HG03139 (cell line): ENCODE measurements at regions not wholly inside any gene's neighbourhood (a gene's known extent, or its start where the extent isn't known, plus 50 kb on each side); places are given as distances from the start of the nearest gene placed in this dataset.
"Not testable (repeated sequence)": the region's sequence is repeated elsewhere in the genome, so short reads cannot be mapped to it uniquely, and the experiment has no call there.

Experiments used
- ATAC-seq: cut with Tn5 transposase; IDR thresholded peaks from one replicate; pipeline ENCODE4 v1.9.1; 2021; ENCODE audit not compliant: unreplicated experiment

GRCh38 chr4:17436047-17436749 is 75.7 kb downstream of the QDPR start:
- ATAC-seq: not testable (repeated sequence)

GRCh38 chr4:17433827-17434226 is 78.1 kb downstream of the QDPR start:
- ATAC-seq: no peak

- no peak for ATAC-seq
Measured at GRCh38 chr4:17427991-17428390, 83.9 kb downstream of the QDPR start.

- no peak for ATAC-seq
Measured at GRCh38 chr4:17426222-17426621, 85.7 kb downstream of the QDPR start.

- ATAC-seq: no peak
Measured at GRCh38 chr4:17418010-17418409, 93.9 kb downstream of the QDPR start.

- no peak for ATAC-seq
Measured at GRCh38 chr4:17414392-17414791, 97.5 kb downstream of the QDPR start.

GRCh38 chr4:17400686-17401085 is 111.2 kb downstream of the QDPR start:
- ATAC-seq: no peak

GRCh38 chr4:17398805-17399204 is 113.1 kb downstream of the QDPR start:
- ATAC-seq: no peak

GRCh38 chr4:17398035-17398434 is 113.9 kb downstream of the QDPR start:
- no peak for ATAC-seq

GRCh38 chr4:17397611-17398010 is 114.3 kb downstream of the QDPR start:
- no peak for ATAC-seq

GRCh38 chr4:17385403-17385802 is 126.5 kb downstream of the QDPR start:
- no peak for ATAC-seq

GRCh38 chr4:17380347-17380746 is 131.5 kb downstream of the QDPR start:
- ATAC-seq: no peak

GRCh38 chr4:17376205-17376604 is 135.7 kb downstream of the QDPR start:
- ATAC-seq: no peak

- no peak for ATAC-seq
Measured at GRCh38 chr4:17373666-17374065, 138.2 kb downstream of the QDPR start.

- no peak for ATAC-seq
Measured at GRCh38 chr4:17370818-17371217, 141.1 kb downstream of the QDPR start.

- no peak for ATAC-seq
Measured at GRCh38 chr4:17368408-17368807, 143.5 kb downstream of the QDPR start.

- no peak for ATAC-seq
Measured at GRCh38 chr4:17367201-17367600, 144.7 kb downstream of the QDPR start.

- no peak for ATAC-seq
Measured at GRCh38 chr4:17366496-17366895, 145.4 kb downstream of the QDPR start.

- no peak for ATAC-seq
Measured at GRCh38 chr4:17362430-17362829, 149.5 kb downstream of the QDPR start.

- no peak for ATAC-seq
Measured at GRCh38 chr4:17358241-17358640, 153.6 kb downstream of the QDPR start.

GRCh38 chr4:17356926-17357325 is 155.0 kb downstream of the QDPR start:
- no peak for ATAC-seq

- ATAC-seq: no peak
Measured at GRCh38 chr4:17352357-17352756, 159.5 kb downstream of the QDPR start.

GRCh38 chr4:17347445-17347844 is 164.4 kb downstream of the QDPR start:
- no peak for ATAC-seq
